ENCODE measurements at regions not wholly inside any gene's neighbourhood (a gene's known extent, or its start where the extent isn't known, plus 50 kb on each side); places are given as distances from the start of the nearest gene placed in this dataset.

GRCh38 chr1:29441916-29442668 is 205.8 kb downstream of the PTPRU start:
- TF ChIP-seq, protein P1, sequence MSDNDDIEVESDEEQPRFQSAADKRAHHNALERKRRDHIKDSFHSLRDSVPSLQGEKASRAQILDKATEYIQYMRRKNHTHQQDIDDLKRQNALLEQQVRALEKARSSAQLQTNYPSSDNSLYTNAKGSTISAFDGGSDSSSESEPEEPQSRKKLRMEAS (IDR thresholded peaks at IDR 0.05; ENCODE audit: low read depth, low read length), result no peak
- no peak for TF ChIP-seq CTCF (IDR thresholded peaks at IDR 0.05; ENCODE audit: low read depth, low read length)

Data from NB4 (cell line).